Osteocyte (in vitro differentiated cells): ENCODE measurements at regions not wholly inside any gene's neighbourhood (a gene's known extent, or its start where the extent isn't known, plus 50 kb on each side); places are given as distances from the start of the nearest gene placed in this dataset.

Source experiments
- DNase-seq: peaks from one replicate; pipeline ENCODE4 v3.0.0; 2021; ENCODE audit warnings: mixed read lengths; ENCODE audit not compliant: unreplicated experiment; ENCODE audit errors: extremely low spot score
- H3K27ac Mint-ChIP-seq: one replicate; pipeline ENCODE4 v1.8.0; 2021; ENCODE audit warnings: mild to moderate bottlenecking, mixed read lengths; ENCODE audit not compliant: unreplicated experiment
- H3K27me3 Mint-ChIP-seq: one replicate; pipeline ENCODE4 v1.8.0; 2021; ENCODE audit warnings: mixed read lengths; ENCODE audit not compliant: unreplicated experiment
- H3K36me3 Mint-ChIP-seq: one replicate; pipeline ENCODE4 v1.8.0; 2021; ENCODE audit warnings: mixed read lengths; ENCODE audit not compliant: unreplicated experiment
- H3K4me1 Mint-ChIP-seq: one replicate; pipeline ENCODE4 v1.8.0; 2021; ENCODE audit warnings: mixed read lengths; ENCODE audit not compliant: unreplicated experiment
- H3K4me3 Mint-ChIP-seq: one replicate; pipeline ENCODE4 v1.8.0; 2021; ENCODE audit warnings: mild to moderate bottlenecking, moderate library complexity, mixed read lengths; ENCODE audit not compliant: unreplicated experiment
- H3K9me3 Mint-ChIP-seq: one replicate; pipeline ENCODE4 v1.8.0; 2021; ENCODE audit warnings: mixed read lengths; ENCODE audit not compliant: unreplicated experiment
- CTCF ChIP-seq: fragments of 200-600 bp; sonication (generic); IDR thresholded peaks from 2 replicates; pipeline ENCODE4 v1.5.0; 2021; ENCODE audit warnings: antibody characterized with exemption, mild to moderate bottlenecking, moderate library complexity

GRCh38 chr18:53920312-53921075, 304.0 kb downstream of the MBD2 start:
- no peak for TF ChIP-seq CTCF
- no peaks in the 10 kb centered on the region for H3K4me1 Mint-ChIP-seq
- no peaks in the 10 kb centered on the region for H3K36me3 Mint-ChIP-seq
- H3K4me3 Mint-ChIP-seq = no peak overlapping the region
- H3K9me3 Mint-ChIP-seq = peaks cover 11% of the 10 kb centered on the region
- H3K27ac Mint-ChIP-seq = no peak overlapping the region
- H3K27me3 Mint-ChIP-seq = no peaks in the 10 kb centered on the region
- DNase-seq = no peak

DNA sequence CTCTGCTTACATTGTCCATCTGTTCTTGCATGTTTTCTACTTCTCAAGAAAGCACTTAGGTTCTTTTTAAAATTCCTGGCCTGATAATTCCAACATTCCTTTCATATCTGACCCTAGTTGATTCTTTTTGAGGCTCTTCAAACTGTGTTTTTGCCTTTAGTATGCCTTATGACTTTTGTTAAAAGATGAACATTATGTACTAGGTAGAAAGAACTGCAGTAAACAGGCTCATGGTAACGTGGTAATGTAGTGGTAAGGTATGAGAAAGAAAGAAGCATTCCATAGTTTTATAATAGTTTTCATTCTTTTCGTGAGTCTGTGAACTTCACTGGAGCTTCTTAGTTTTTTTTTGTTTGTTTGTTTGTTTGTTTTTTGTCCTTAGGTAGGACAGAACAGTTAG, 306.4 kb downstream of the MBD2 start:
- Mint-ChIP-seq H3K4me3 (no peak overlapping the region), H3K36me3 (no peaks in the 10 kb centered on the region), H3K9me3 (peaks cover 11% of the 10 kb centered on the region), H3K27ac (no peak overlapping the region), H3K27me3 (no peaks in the 10 kb centered on the region), H3K4me1 (no peaks in the 10 kb centered on the region)
- no peak for TF ChIP-seq CTCF
- DNase-seq = no peak

- Mint-ChIP-seq H3K4me1 (no peaks in the 10 kb centered on the region), H3K27me3 (no peaks in the 10 kb centered on the region), H3K27ac (no peak overlapping the region), H3K9me3 (no peaks in the 10 kb centered on the region), H3K4me3 (no peak overlapping the region), H3K36me3 (no peaks in the 10 kb centered on the region)
- no peak for TF ChIP-seq CTCF
- no peak for DNase-seq
Observed at GRCh38 chr18:53911200-53911599, 313.3 kb downstream of the MBD2 start.

DNA sequence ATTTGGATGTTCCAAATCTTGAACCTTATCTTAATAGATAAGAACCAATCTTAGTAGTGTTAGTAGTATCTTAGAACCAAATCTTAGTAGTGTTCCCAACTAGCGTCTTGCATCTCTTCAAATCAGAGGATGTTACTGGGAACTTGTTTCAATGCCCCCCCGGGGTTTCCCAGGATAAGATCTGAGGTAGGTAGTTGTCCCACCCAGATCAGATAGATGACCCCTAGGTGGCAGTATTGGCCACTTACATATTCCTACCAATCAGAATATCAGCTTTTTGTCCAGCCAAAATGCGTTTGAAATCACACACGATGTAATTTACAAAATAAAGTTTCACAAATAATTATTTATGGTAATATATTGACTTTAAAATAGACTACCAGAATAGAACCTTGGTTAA, 314.8 kb downstream of the MBD2 start:
- H3K27ac Mint-ChIP-seq = no peak overlapping the region
- H3K4me3 Mint-ChIP-seq = no peak overlapping the region
- H3K4me1 Mint-ChIP-seq = no peaks in the 10 kb centered on the region
- H3K36me3 Mint-ChIP-seq = no peaks in the 10 kb centered on the region
- no peaks in the 10 kb centered on the region for H3K9me3 Mint-ChIP-seq
- no peak for TF ChIP-seq CTCF
- no peak for DNase-seq
- no peaks in the 10 kb centered on the region for H3K27me3 Mint-ChIP-seq

GRCh38 chr18:53907921-53908320, 316.5 kb downstream of the MBD2 start:
- Mint-ChIP-seq H3K9me3 (no peaks in the 10 kb centered on the region), H3K36me3 (no peaks in the 10 kb centered on the region)
- TF ChIP-seq CTCF = no peak

More at GRCh38 chr18:53907921-53908320, 316.5 kb downstream of the MBD2 start:
- DNase-seq = no peak
- no peaks in the 10 kb centered on the region for H3K27me3 Mint-ChIP-seq
- H3K4me1 Mint-ChIP-seq = no peaks in the 10 kb centered on the region
- no peak overlapping the region for H3K27ac Mint-ChIP-seq
- H3K4me3 Mint-ChIP-seq = no peak overlapping the region
